Thymus (tissue), 11 donors: ENCODE measurements at regions not wholly inside any gene's neighbourhood (a gene's known extent, or its start where the extent isn't known, plus 50 kb on each side); places are given as distances from the start of the nearest gene placed in this dataset.

ENCODE experiments used
- DNase-seq, 9 donors: peaks; one replicate each; pipeline ENCODE4 v3.0.0-alpha.2; 2013; ENCODE audit warnings: low spot score in 9 of 9, low read depth in 6 of 9, missing footprints in 1 of 9
- H3K27ac ChIP-seq, 2 donors: one replicate each; pipeline ENCODE4 v1.5.1; 2013; ENCODE audit warnings: control low read depth in 1 of 2, low read depth in 1 of 2, low read length in 1 of 2, mild to moderate bottlenecking in 1 of 2, moderate library complexity in 1 of 2
- H3K27me3 ChIP-seq, 2 donors: one replicate each; pipeline ENCODE4 v1.5.1; 2013; ENCODE audit warnings: low read length in 1 of 2; ENCODE audit not compliant: control insufficient read depth in 2 of 2, insufficient read depth in 1 of 2
- H3K36me3 ChIP-seq, 2 donors: one replicate each; pipeline ENCODE4 v1.5.1; 2013; ENCODE audit warnings: low read length in 1 of 2, mild to moderate bottlenecking in 1 of 2, moderate library complexity in 1 of 2; ENCODE audit not compliant: control insufficient read depth in 2 of 2, insufficient read depth in 2 of 2
- H3K4me1 ChIP-seq, 2 donors: one replicate each; pipeline ENCODE4 v1.5.1; 2013; ENCODE audit warnings: low read length in 2 of 2; ENCODE audit not compliant: control insufficient read depth in 2 of 2, insufficient read depth in 2 of 2
- H3K4me3 ChIP-seq, 2 donors: one replicate each; pipeline ENCODE4 v1.5.1; 2013; ENCODE audit warnings: low read length in 2 of 2, control low read depth in 1 of 2, mild to moderate bottlenecking in 1 of 2
- H3K9me3 ChIP-seq, 2 donors: one replicate each; pipeline ENCODE4 v1.5.1; 2013; ENCODE audit warnings: low read length in 1 of 2, mild to moderate bottlenecking in 1 of 2; ENCODE audit not compliant: control insufficient read depth in 2 of 2, insufficient read depth in 1 of 2
- WGBS: extraction: QIAGEN DNeasy Blood & Tissue Kit; methylation state at CpG from one replicate; pipeline ENCODE4 v1.1.7; 2013; 5-methylcytosine and 5-hydroxymethylcytosine counted together
- donor health status: healthy.

GRCh38 chr5:124045412-124045811 is 533.4 kb downstream of the CSNK1G3 start:
- H3K9me3 ChIP-seq = no peaks in the 10 kb centered on the region
- no peaks in the 10 kb centered on the region for H3K4me1 ChIP-seq
- no peak for DNase-seq
- H3K4me3 ChIP-seq = no peak overlapping the region
- no peaks in the 10 kb centered on the region for H3K36me3 ChIP-seq
- H3K27me3 ChIP-seq = no peaks in the 10 kb centered on the region
- WGBS = 92% methylated on average over 2 of the region's 2 CpGs
- no peak overlapping the region for H3K27ac ChIP-seq

GRCh38 chr5:124044613-124045012 is 532.6 kb downstream of the CSNK1G3 start:
- H3K9me3 ChIP-seq = no peaks in the 10 kb centered on the region
- H3K4me1 ChIP-seq = no peaks in the 10 kb centered on the region
- no peak overlapping the region for H3K4me3 ChIP-seq
- 94% methylated on average over 2 of the region's 2 CpGs for WGBS
- H3K27me3 ChIP-seq = no peaks in the 10 kb centered on the region
- H3K36me3 ChIP-seq = no peaks in the 10 kb centered on the region
- no peak overlapping the region for H3K27ac ChIP-seq
- no peak for DNase-seq

GRCh38 chr5:124043456-124043855 is 531.5 kb downstream of the CSNK1G3 start:
- no peaks in the 10 kb centered on the region for H3K36me3 ChIP-seq
- WGBS = 96% methylated on average over 1 of the region's 1 CpG
- no peak overlapping the region for H3K27ac ChIP-seq
- no peak for DNase-seq
- no peaks in the 10 kb centered on the region for H3K4me1 ChIP-seq
- H3K4me3 ChIP-seq = no peak overlapping the region
- H3K27me3 ChIP-seq = no peaks in the 10 kb centered on the region
- H3K9me3 ChIP-seq = no peaks in the 10 kb centered on the region

- H3K9me3 ChIP-seq = no peaks in the 10 kb centered on the region
- WGBS = 32% methylated on average over 3 of the region's 3 CpGs
- no peaks in the 10 kb centered on the region for H3K27me3 ChIP-seq
- no peak for DNase-seq
- H3K36me3 ChIP-seq = no peaks in the 10 kb centered on the region
- no peak overlapping the region for H3K27ac ChIP-seq
- H3K4me3 ChIP-seq = no peak overlapping the region
- no peaks in the 10 kb centered on the region for H3K4me1 ChIP-seq
Observed at GRCh38 chr5:124040799-124041198, 528.8 kb downstream of the CSNK1G3 start.

- Histone ChIP-seq H3K9me3 (no peaks in the 10 kb centered on the region), H3K27me3 (no peaks in the 10 kb centered on the region), H3K4me3 (no peak overlapping the region), H3K36me3 (no peaks in the 10 kb centered on the region), H3K27ac (no peak overlapping the region), H3K4me1 (no peaks in the 10 kb centered on the region)
- 96% methylated on average over 1 of the region's 1 CpG for WGBS
- no peak for DNase-seq
Observed at GRCh38 chr5:124039410-124039809, 527.4 kb downstream of the CSNK1G3 start.

- H3K27me3 ChIP-seq = no peaks in the 10 kb centered on the region
- DNase-seq = no peak
- H3K27ac ChIP-seq = no peak overlapping the region
- no peak overlapping the region for H3K4me3 ChIP-seq
- H3K4me1 ChIP-seq = no peaks in the 10 kb centered on the region
- no peaks in the 10 kb centered on the region for H3K9me3 ChIP-seq
- H3K36me3 ChIP-seq = no peaks in the 10 kb centered on the region
Observed at GRCh38 chr5:124036786-124037185, 524.8 kb downstream of the CSNK1G3 start.

- Histone ChIP-seq H3K36me3 (no peaks in the 10 kb centered on the region), H3K27me3 (no peaks in the 10 kb centered on the region), H3K4me1 (no peaks in the 10 kb centered on the region), H3K27ac (no peak overlapping the region), H3K9me3 (no peaks in the 10 kb centered on the region), H3K4me3 (no peak overlapping the region)
- 94% methylated on average over 6 of the region's 6 CpGs for WGBS
- no peak for DNase-seq
Observed at GRCh38 chr5:124034963-124035362, 523.0 kb downstream of the CSNK1G3 start.

GRCh38 chr5:124034083-124034700 is 522.2 kb downstream of the CSNK1G3 start:
- DNase-seq = no peak
- H3K9me3 ChIP-seq = no peaks in the 10 kb centered on the region
- 74% methylated on average over 5 of the region's 5 CpGs for WGBS

GRCh38 chr5:124030043-124030491 is 518.1 kb downstream of the CSNK1G3 start:
- no peaks in the 10 kb centered on the region for H3K36me3 ChIP-seq
- no peak overlapping the region for H3K27ac ChIP-seq
- H3K4me3 ChIP-seq = no peak overlapping the region
- no peaks in the 10 kb centered on the region for H3K4me1 ChIP-seq
- H3K27me3 ChIP-seq = no peaks in the 10 kb centered on the region
- WGBS = 94% methylated on average over 5 of the region's 5 CpGs
- DNase-seq = no peak
- H3K9me3 ChIP-seq = no peaks in the 10 kb centered on the region

More at GRCh38 chr5:124034083-124034700, 522.2 kb downstream of the CSNK1G3 start:
- H3K27ac ChIP-seq = no peak overlapping the region
- no peaks in the 10 kb centered on the region for H3K27me3 ChIP-seq
- no peak overlapping the region for H3K4me3 ChIP-seq
- H3K4me1 ChIP-seq = no peaks in the 10 kb centered on the region
- no peaks in the 10 kb centered on the region for H3K36me3 ChIP-seq
